HG03095 (cell line): ENCODE measurements at regions not wholly inside any gene's neighbourhood (a gene's known extent, or its start where the extent isn't known, plus 50 kb on each side); places are given as distances from the start of the nearest gene placed in this dataset.
"Not testable (repeated sequence)": the region's sequence is repeated elsewhere in the genome, so short reads cannot be mapped to it uniquely, and the experiment has no call there.

Experiments used
- ATAC-seq: cut with Tn5 transposase; IDR thresholded peaks from one replicate; pipeline ENCODE4 v1.9.1; 2021; ENCODE audit warnings: moderate library complexity; ENCODE audit not compliant: unreplicated experiment

GRCh38 chr6:43925636-43926139 lies 155.7 kb downstream of the VEGFA start:
- ATAC-seq, result not testable (repeated sequence)

GRCh38 chr6:43924222-43924702 lies 154.3 kb downstream of the VEGFA start:
- ATAC-seq, result no peak

- no peak for ATAC-seq
Observed at GRCh38 chr6:43923376-43924221, 153.6 kb downstream of the VEGFA start.

- ATAC-seq, result no peak
Observed at GRCh38 chr6:43922426-43923375, 152.7 kb downstream of the VEGFA start.

GRCh38 chr6:43921548-43922425 lies 151.8 kb downstream of the VEGFA start:
- no peak for ATAC-seq

GRCh38 chr6:43921039-43921438 lies 151.0 kb downstream of the VEGFA start:
- no peak for ATAC-seq

- no peak for ATAC-seq
Observed at GRCh38 chr6:43919774-43920173, 149.8 kb downstream of the VEGFA start.

- ATAC-seq, result no peak
Observed at GRCh38 chr6:43917878-43918382, 147.9 kb downstream of the VEGFA start.

- no peak for ATAC-seq
Observed at GRCh38 chr6:43916924-43917877, 147.2 kb downstream of the VEGFA start.

- ATAC-seq, result no peak
Observed at GRCh38 chr6:43915986-43916923, 146.2 kb downstream of the VEGFA start.

GRCh38 chr6:43915208-43915869 lies 145.3 kb downstream of the VEGFA start:
- ATAC-seq, result no peak

- ATAC-seq, result no peak
Observed at GRCh38 chr6:43914272-43915147, 144.5 kb downstream of the VEGFA start.

- ATAC-seq, result no peak
Observed at GRCh38 chr6:43913375-43914271, 143.6 kb downstream of the VEGFA start.

GRCh38 chr6:43912598-43913371 lies 142.8 kb downstream of the VEGFA start:
- ATAC-seq, result no peak

GRCh38 chr6:43912116-43912577 lies 142.1 kb downstream of the VEGFA start:
- no peak for ATAC-seq
